Posterior cingulate gyrus (tissue), 11 donors: ENCODE measurements at regions not wholly inside any gene's neighbourhood (a gene's known extent, or its start where the extent isn't known, plus 50 kb on each side); places are given as distances from the start of the nearest gene placed in this dataset.

Experiments
- DNase-seq, 10 donors: peaks; one replicate each; pipeline versions ENCODE4 v3.0.0 to v3.0.0-alpha.2; 2020 to 2021; ENCODE audit warnings: mixed read lengths in 3 of 10
- intact Hi-C: fragments of 100-400 bp; cut with DNase I; formaldehyde crosslinking; loops from one replicate; pipeline ENCODE4 v1.15.1; 2023

- DNase-seq: no peak
- intact Hi-C loops: no loop called here
Measured at GRCh38 chr5:142509026-142509425, 176.9 kb downstream of the FGF1 start.

DNA sequence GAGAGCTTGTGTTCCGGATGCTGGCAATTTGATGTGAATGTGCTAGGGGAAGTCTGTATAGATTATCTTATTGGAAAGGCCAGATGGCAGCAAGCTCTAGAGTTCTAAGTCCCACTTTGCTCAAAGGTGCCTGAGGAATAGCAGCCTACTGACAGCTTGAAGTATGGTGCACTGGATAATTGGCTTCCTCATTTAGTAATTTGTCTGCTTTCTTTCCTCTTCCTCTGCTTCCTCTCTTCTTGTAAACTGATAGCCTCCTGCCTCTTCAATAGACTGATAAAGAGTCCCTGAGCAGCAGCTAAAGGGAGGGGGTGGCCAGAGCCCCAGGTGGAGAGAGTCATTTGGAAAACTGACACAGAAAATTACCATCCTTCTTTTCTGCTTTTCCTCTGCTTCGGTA lies 177.3 kb downstream of the FGF1 start:
- DNase-seq: no peak
- intact Hi-C loops: no loop called here

DNA sequence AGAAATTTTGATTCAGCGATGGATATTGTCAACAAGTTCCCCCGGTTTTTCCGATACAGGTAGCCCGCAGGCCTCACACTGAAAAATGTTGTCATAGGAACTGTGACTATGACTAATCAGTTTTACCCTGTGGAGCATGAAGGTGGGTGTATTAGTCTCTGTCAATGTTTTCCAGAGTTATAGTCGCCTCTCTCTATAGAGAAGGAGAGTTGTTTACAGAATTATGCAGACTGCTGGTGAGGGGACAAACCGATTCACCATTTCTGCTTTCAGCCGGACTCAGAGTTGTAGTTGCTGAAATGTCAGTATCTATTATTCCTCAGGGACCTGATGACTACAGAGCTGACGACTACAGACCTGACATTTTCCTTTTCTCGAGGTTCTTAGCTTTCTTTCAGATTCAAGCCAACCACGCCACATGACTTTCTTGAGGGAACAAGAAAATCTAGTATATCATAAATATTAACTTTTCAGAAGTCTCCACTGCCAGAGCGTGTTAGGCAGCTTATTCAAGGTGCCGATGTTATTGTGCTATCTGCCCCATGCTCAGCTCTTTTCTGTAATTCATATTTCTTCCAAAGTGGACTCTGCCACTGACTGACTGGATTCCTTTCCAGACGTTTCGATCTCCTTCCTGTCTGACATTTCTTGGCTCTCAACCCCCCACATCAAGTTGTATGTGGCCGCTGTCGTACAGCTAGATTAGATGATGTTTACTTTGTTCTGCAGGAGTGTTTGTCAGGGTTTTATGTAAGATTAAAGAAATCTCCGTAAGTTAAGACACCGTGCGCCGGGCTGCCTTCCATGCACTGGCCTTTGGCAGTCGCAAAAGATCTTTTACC lies 178.1 kb downstream of the FGF1 start:
- no peak for DNase-seq

GRCh38 chr5:142506756-142507155 lies 179.1 kb downstream of the FGF1 start:
- no peak for DNase-seq
- intact Hi-C loops: no loop called here

More for the DNA sequence above, 178.1 kb downstream of the FGF1 start:
- intact Hi-C loops: no loop called here

DNA sequence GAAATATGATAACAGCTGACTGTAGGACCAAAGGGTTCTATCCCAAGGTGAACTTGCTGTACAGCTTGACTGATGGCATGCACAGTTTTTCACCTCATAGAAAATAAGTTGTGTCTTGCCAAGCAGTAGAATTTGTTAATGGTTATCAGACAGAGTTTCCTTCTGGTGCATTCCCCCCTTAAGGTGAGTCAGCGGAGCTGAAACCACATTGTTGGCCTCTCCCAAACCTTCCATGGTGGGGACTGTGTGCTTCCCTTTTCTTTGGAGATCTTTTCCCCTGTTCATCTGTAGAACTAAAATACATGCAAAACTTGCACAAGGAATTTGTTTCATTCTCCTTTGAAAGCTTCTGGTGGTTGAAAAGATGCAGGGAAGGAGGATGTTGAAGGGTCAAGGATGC lies 179.8 kb downstream of the FGF1 start:
- intact Hi-C loops: no loop called here
- DNase-seq: no peak

GRCh38 chr5:142501890-142502289 lies 177.1 kb upstream of the SPRY4 start:
- DNase-seq: no peak
- intact Hi-C loops: no loop called here

- no peak for DNase-seq
Measured at GRCh38 chr5:142500227-142500905, 175.5 kb upstream of the SPRY4 start.

GRCh38 chr5:142499591-142500226 lies 174.9 kb upstream of the SPRY4 start:
- DNase-seq: no peak
- intact Hi-C loops: no loop called here

More at GRCh38 chr5:142500227-142500905, 175.5 kb upstream of the SPRY4 start:
- intact Hi-C loops: no loop called here

DNA sequence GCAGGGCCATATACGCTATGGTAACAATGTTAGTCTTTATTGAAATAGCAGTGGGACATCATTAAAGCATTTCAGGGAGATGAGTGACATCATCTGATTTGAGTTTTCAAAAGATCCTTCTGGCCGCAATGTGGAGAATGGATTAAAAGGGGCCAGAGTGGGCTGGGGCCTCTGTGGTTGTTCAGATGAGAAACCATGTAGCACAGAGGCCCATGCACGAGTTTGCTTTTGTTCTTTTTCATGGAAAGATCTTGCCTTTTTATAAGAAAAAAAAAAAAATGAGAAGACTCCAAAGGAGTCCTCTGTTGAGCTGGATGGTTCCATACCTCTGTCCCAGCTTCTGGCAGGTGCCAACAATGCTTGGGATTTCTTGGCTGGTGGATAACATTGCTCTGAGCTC lies 173.5 kb upstream of the SPRY4 start:
- intact Hi-C loops: no loop called here
- DNase-seq: no peak

DNA sequence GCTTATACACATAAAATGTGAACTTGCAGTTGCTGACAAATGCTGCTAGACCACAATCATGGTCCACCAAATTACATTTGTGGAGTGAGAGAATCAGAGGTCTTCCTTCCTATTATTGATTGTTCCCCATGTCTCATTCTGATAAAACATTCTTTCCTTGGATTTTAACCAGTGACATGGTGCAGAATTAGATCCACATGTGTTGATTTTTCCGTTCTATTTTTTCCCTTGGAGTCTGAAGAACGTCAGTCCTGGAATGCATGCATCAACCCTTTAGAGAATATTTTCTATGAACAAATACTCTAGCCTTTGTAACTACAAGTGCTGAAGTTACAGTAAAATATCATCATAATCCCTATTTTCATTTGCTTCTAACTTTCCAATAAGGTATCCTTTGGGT lies 170.7 kb upstream of the SPRY4 start:
- intact Hi-C loops: no loop called here

DNA sequence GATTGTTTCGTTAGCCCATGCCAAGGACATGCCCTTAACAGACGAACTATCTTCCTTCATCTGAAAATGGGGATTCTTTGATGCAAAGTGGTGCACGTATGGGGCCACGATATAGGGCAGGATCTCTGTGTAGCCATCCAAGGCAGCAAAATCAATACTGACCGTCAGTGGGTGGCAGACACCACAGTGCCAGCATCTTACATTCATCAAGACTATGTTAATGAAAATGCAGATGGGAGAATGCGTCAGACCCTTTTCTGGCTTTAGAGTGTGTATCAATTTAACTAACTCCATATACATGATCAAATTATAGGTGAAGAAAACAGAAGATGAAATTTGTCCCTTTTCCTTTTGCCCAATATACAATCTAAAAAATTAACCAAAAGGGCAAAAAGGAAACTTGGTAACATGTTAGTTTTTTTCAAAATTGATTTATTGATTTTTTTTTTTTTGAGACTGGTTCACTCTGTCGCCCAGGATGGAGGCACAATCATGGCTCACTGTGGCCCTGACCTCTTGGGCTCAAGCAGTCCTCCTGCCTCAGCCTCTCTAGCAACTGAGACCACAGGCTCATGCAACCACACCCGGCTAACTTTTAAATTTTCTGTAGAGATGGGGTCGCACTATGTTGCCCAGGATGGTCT lies 169.2 kb upstream of the SPRY4 start:
- intact Hi-C loops: no loop called here

More for the DNA sequence above, 170.7 kb upstream of the SPRY4 start:
- no peak for DNase-seq

GRCh38 chr5:142492781-142493281 lies 168.0 kb upstream of the SPRY4 start:
- DNase-seq: no peak
- intact Hi-C loops: no loop called here

More for the DNA sequence above, 169.2 kb upstream of the SPRY4 start:
- no peak for DNase-seq

GRCh38 chr5:142491679-142492078 lies 166.9 kb upstream of the SPRY4 start:
- DNase-seq: no peak
- intact Hi-C loops: no loop called here

DNA sequence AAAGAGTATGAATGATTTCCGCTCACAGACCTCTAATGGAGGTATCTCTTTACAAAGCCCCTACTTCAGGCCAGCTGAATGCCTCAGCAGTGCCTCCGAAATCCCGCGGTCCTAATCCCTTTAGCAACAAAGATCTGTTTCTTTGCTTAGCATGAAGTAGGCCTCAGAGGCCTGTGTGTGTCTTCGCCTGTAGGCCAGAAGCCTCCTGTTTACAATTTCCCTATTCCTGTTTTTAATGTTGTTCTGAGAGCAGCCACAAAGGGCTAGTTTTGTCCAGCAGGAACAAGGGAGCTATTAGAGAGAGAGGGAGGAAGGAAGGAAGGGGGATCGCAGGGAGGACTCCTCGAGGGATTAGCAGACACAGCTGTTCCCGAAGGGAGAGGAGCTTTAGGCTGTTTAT lies 166.4 kb upstream of the SPRY4 start:
- peak in 2 of 10 donors; percentile 14 to 21 for DNase-seq
- intact Hi-C loops: no loop called here

DNA sequence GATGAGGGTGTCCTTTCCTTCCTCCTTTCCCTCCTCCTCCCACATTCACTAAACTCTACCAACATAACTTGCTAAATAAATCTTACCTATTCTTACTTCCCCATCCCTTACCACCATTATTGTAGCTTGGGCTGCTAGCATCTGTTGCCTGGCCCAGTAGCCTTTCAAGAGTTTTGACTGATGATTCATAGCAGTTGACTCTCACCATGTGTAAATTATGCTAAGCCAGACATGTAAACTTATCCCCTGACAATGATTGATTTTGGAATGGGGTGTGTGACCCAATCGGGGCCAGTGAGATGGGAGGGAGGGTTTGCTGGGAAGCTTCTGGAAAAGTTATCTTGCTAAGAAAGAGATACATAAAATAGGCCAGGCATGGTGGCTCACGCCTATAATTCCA lies 161.8 kb upstream of the SPRY4 start:
- no peak for DNase-seq
- intact Hi-C loops: no loop called here

GRCh38 chr5:142486020-142486419 lies 161.2 kb upstream of the SPRY4 start:
- intact Hi-C loops: no loop called here
- peak in 2 of 10 donors; percentile 26 to 71 for DNase-seq

DNA sequence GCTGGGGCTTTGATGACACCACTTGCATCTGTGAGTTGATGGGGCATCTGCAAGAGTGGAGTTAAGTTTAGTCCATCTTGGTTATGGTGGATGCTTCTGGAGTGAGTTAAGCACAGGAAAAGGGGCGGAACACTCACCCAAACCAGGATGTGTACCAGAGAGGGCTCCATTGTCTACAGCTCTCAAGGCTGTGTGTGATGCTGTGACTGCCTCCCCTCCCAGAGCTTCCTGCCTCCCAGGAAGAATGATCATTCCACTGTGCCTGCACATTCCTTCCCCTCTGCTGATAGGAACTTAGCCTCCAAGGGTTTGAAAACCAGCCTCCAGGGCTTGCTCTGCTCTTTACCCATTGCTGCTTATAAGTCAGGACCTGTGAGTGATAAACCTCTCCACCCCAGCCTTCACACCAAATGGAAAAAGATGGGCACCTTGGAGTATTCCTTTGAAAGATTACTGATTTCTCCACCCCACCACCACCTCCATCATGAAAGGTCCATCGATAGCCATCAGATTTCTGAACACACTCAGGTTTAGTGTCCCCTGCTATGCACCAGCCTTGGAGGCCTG lies 160.1 kb upstream of the SPRY4 start:
- no peak for DNase-seq
- intact Hi-C loops: no loop called here

DNA sequence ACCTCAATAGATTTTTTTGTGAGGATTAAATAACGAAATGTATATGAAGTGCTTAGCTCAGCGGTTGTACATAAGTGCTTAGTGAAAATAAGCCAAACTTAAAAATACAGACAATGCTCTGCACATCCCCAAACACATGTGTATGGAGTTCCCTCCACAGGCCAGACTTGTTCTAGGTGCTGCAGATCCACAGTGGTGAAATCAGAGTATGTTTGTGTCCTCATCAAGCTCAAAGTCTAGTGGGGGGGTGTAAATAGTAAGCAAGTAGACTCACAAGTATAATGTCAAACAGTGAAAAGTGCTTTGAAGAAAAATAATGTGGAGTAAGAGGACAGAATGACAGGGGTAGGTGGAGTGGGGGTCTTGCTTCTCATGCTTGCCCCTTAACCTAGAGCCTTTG lies 157.4 kb upstream of the SPRY4 start:
- no peak for DNase-seq
- intact Hi-C loops: no loop called here

- intact Hi-C loops: no loop called here
- DNase-seq: no peak
Measured at GRCh38 chr5:142481410-142481809, 156.6 kb upstream of the SPRY4 start.

GRCh38 chr5:142479854-142480519 lies 155.2 kb upstream of the SPRY4 start:
- no peak for DNase-seq
- intact Hi-C loops: no loop called here
